WTC11 (cell line): ENCODE measurements at regions not wholly inside any gene's neighbourhood (a gene's known extent, or its start where the extent isn't known, plus 50 kb on each side); places are given as distances from the start of the nearest gene placed in this dataset.

Experiments
- TF ChIP-seq, protein P1 (sequence below): sonication (generic); formaldehyde crosslinking; IDR thresholded peaks from 2 replicates; pipeline ENCODE4 v1.8.1; 2023; ENCODE audit warnings: mild to moderate bottlenecking, missing genetic modification reagents
- TF ChIP-seq, protein P2 (sequence below): fragments of 200-600 bp; IDR thresholded peaks from 2 replicates; pipeline ENCODE4 v1.8.0; 2022; ENCODE audit warnings: antibody characterized with exemption

DNA sequence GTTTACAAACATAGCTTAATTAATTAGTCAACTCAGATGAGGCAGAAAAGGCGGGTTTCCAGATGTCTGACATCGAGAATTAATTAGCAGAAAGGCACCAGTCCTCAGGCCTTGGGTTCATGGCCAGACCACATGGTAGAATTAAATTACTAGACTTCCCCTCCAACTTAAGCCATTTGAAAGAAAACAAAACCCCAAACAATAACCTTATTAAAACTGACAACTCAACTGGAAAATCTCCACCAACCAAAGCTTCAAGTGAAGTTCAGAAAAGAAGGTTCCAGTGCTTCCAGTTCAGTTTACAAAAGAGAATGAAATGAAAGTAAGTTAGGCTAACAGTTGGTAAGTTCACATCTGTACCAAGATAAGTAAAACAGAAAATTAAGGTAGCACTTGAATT is 349.5 kb downstream of the GRIN2B start:
- TF ChIP-seq, protein P1, sequence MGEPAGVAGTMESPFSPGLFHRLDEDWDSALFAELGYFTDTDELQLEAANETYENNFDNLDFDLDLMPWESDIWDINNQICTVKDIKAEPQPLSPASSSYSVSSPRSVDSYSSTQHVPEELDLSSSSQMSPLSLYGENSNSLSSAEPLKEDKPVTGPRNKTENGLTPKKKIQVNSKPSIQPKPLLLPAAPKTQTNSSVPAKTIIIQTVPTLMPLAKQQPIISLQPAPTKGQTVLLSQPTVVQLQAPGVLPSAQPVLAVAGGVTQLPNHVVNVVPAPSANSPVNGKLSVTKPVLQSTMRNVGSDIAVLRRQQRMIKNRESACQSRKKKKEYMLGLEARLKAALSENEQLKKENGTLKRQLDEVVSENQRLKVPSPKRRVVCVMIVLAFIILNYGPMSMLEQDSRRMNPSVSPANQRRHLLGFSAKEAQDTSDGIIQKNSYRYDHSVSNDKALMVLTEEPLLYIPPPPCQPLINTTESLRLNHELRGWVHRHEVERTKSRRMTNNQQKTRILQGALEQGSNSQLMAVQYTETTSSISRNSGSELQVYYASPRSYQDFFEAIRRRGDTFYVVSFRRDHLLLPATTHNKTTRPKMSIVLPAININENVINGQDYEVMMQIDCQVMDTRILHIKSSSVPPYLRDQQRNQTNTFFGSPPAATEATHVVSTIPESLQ (CRISPR knock-in tag): no peak
- TF ChIP-seq, protein P2, sequence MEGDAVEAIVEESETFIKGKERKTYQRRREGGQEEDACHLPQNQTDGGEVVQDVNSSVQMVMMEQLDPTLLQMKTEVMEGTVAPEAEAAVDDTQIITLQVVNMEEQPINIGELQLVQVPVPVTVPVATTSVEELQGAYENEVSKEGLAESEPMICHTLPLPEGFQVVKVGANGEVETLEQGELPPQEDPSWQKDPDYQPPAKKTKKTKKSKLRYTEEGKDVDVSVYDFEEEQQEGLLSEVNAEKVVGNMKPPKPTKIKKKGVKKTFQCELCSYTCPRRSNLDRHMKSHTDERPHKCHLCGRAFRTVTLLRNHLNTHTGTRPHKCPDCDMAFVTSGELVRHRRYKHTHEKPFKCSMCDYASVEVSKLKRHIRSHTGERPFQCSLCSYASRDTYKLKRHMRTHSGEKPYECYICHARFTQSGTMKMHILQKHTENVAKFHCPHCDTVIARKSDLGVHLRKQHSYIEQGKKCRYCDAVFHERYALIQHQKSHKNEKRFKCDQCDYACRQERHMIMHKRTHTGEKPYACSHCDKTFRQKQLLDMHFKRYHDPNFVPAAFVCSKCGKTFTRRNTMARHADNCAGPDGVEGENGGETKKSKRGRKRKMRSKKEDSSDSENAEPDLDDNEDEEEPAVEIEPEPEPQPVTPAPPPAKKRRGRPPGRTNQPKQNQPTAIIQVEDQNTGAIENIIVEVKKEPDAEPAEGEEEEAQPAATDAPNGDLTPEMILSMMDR: no peak
